Activated CD4-positive, CD25-positive, alpha-beta regulatory T cell treated with anti-CD3 and anti-CD28 coated beads, Interleukin-2, amount 50 U/mL, for 16 hours (primary cell): ENCODE measurements at regions not wholly inside any gene's neighbourhood (a gene's known extent, or its start where the extent isn't known, plus 50 kb on each side); places are given as distances from the start of the nearest gene placed in this dataset.

Experiments
- DNase-seq: peaks from one replicate; pipeline ENCODE4 v3.0.0-alpha.2; 2020; ENCODE audit warnings: low read depth, low spot score

- no peak for DNase-seq
Measured at GRCh38 chr4:1496116-1496642, 89.9 kb upstream of the NKX1-1 start.

- no peak for DNase-seq
Measured at GRCh38 chr4:1495416-1496115, 89.3 kb upstream of the NKX1-1 start.

GRCh38 chr4:1494416-1495315, 88.4 kb upstream of the NKX1-1 start:
- no peak for DNase-seq

- DNase-seq: no peak
Measured at GRCh38 chr4:1493540-1494287, 87.5 kb upstream of the NKX1-1 start.

GRCh38 chr4:1492651-1493539, 86.7 kb upstream of the NKX1-1 start:
- no peak for DNase-seq

- DNase-seq: no peak
Measured at GRCh38 chr4:1492142-1492457, 85.9 kb upstream of the NKX1-1 start.

GRCh38 chr4:1491328-1492141, 85.3 kb upstream of the NKX1-1 start:
- DNase-seq: no peak

- no peak for DNase-seq
Measured at GRCh38 chr4:1490654-1491327, 84.5 kb upstream of the NKX1-1 start.

GRCh38 chr4:1490011-1490653, 83.9 kb upstream of the NKX1-1 start:
- DNase-seq: no peak

- DNase-seq: no peak
Measured at GRCh38 chr4:1489639-1489995, 83.4 kb upstream of the NKX1-1 start.

GRCh38 chr4:1488831-1489638, 82.8 kb upstream of the NKX1-1 start:
- DNase-seq: no peak

GRCh38 chr4:1488357-1488756, 82.1 kb upstream of the NKX1-1 start:
- DNase-seq: no peak

- no peak for DNase-seq
Measured at GRCh38 chr4:1487761-1488160, 81.5 kb upstream of the NKX1-1 start.

- DNase-seq: no peak
Measured at GRCh38 chr4:1487106-1487505, 80.9 kb upstream of the NKX1-1 start.

GRCh38 chr4:1485280-1485679, 79.0 kb upstream of the NKX1-1 start:
- no peak for DNase-seq

- no peak for DNase-seq
Measured at GRCh38 chr4:1480720-1481119, 74.5 kb upstream of the NKX1-1 start.

GRCh38 chr4:1479454-1479853, 73.2 kb upstream of the NKX1-1 start:
- no peak for DNase-seq

- DNase-seq: no peak
Measured at GRCh38 chr4:1478766-1479355, 72.6 kb upstream of the NKX1-1 start.
